ENCODE measurements at regions not wholly inside any gene's neighbourhood (a gene's known extent, or its start where the extent isn't known, plus 50 kb on each side); places are given as distances from the start of the nearest gene placed in this dataset.

GRCh38 chr10:65751896-65752295 lies 1173.9 kb upstream of the LRRTM3 start:
- TF ChIP-seq POLR2AphosphoS5 (IDR thresholded peaks at IDR 0.05) (no peak), POLR2A (IDR thresholded peaks at IDR 0.05) (no peak), CTCF (IDR thresholded peaks at IDR 0.05) (no peak)
